ENCODE measurements at regions not wholly inside any gene's neighbourhood (a gene's known extent, or its start where the extent isn't known, plus 50 kb on each side); places are given as distances from the start of the nearest gene placed in this dataset.

DNA sequence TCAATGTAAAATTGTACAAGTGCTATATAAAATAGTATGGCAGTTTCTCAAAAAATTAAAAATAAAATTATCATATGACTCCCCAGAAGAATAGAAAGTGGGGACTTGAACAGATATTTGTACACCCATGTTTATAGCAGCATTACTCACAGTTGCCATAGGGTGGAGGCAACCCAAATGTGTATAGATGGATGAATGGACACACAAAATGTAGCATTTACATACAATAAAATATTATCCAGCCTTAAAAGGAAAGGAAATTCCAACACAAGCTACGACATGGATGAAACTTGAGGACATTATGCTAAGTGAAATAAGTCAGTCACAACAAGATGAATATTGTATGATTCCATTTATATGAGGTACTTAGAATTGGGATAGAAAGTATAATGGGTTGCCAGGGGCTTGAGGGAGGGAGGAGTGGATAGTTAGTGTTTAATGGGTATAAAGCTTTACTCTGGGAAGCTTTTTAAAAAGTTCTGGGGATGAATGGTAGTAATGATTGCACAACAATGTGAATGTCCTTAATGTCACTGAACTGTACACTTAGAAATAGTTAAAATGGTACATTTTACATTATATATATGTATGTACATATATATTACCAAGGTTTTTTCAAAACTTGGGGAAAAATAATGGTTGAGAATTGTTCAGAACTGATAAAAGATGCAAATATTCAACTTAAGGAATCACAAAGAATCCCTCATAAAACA, 53.0 kb upstream of the ADORA3 start:
- no peak for DNase-seq

DNA sequence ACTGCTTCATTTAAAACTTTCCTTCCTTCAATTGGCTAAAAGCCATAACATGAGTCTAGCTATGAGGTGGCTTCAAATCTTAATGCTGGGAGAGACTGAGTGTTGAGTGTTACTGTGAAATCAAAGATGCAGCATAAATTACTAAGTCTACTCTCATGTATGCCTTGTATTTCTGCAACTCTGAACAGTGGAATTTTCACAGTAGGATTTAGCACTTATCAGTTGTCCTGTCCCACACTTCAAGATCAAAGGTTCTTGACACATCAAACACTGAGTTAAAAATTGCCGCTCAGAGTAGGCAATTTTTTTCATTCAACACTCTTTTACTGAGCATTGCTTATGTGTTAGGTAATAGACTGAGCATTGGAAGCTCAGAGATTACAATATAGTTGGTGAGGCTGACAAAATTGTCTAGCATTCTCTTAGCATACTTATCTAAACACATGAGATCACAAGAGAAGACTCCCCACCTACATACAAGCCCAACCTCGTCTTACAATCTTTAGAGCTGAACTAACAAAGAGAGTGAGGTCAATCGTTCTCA, 56.4 kb upstream of the ADORA3 start:
- no peak for DNase-seq

DNA sequence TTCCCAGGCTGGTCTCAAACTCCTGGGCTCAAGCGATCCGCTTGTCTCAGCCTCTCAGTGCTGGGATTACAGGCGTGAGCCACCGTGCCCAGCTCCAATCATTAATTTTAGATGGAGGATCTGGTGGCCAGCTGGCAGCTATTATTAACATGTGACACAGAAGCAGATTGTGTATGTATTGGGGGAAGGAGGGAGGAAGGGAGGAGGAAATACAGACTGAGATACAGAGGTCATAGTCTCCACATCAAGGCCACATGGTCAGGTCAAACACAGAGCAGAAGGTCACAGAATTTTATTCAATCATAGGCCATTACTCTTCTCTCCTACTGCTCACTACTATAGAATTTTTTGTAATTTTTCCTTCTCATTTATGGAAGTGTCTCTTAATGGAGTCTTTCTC, 57.9 kb upstream of the ADORA3 start:
- DNase-seq: peak; percentile 46 to 82

DNA sequence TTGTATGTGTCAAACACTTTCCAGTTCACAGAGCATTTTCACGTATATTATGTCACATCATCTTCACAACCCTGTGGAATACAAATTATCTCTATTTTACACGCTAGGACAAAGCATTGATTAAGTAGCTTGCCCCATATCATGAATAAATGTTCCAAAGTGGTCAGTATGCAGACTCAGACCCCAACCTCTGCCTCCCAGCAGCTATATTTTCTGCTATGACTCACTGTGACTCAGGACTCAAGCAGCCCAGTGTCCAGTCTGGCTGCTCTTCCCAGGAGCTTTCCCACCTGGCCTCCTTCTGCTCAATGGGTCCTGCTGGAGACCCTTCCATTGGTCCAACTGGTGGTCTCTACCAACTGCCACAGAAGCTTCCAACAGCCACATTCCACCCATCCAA, 56.0 kb upstream of the RAP1A start:
- DNase-seq: no peak

DNA sequence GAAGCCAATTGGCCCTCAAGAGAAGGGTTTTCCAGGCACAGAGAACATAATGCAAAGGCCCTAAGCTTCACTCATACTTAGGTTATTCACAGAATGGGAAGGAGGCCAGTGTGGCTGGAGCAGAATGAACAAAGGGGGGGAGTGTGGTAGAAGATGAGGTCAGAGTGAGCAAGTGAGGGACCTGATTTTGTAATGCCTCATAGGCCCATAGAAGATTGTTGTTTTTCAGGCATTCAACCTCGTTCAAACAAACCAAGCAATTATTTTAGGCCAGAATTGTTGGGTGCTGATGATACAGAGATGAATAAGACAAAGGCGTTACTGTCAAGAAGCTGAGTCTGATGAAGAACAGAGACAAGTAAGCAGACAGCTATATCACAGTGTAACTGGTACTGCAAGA, 54.5 kb upstream of the RAP1A start:
- no peak for DNase-seq

DNA sequence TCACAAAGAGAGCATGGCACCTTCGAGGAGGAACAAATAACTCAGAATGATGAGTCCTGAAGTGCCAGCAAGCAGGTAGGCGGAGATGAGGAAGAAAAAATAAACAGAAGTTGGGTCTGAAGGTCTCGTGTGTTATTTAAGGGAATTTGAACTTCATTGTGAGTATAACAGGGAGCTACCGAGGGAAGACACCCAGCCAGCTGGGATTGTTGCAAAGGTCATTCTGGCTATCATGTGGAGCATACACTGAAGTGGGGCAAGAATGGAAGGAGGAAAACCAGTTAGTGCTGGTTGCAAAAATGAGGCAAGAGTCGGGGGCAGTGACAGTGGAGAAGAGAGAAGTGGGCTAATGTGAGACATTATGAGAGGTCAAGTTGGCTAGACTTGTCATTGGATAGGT, 53.6 kb upstream of the RAP1A start:
- DNase-seq: no peak

DNA sequence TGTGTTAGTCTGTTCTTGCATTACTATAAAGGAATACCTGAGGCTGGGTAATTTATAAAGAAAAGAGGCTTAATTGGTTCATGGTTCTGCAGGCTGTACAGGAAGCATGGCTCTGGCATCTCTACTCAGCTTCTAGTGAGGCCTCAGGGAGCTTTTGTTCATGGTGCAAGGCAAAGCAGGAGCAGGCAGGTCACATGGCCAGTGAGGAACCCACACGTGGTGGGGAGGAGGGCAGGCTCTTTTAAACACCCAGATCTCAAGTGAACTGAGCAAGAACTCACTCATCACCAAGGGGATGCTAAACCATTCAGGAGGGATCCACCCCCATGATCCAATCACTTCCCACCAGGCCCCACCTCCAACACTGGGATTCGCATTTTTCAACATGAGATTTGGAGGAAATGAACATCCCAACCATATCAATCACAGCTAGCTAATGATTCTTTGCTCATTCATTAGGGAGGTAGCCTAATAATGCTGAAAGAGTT, 51.4 kb upstream of the RAP1A start:
- DNase-seq: no peak

Data from NCI-H524 (cell line).